GM19023 (cell line): ENCODE measurements at regions not wholly inside any gene's neighbourhood (a gene's known extent, or its start where the extent isn't known, plus 50 kb on each side); places are given as distances from the start of the nearest gene placed in this dataset.
"Not testable (repeated sequence)": the region's sequence is repeated elsewhere in the genome, so short reads cannot be mapped to it uniquely, and the experiment has no call there.

Experiments used
- ATAC-seq: cut with Tn5 transposase; IDR thresholded peaks from one replicate; pipeline ENCODE4 v1.9.1; 2021; ENCODE audit warnings: mild to moderate bottlenecking, moderate library complexity; ENCODE audit not compliant: unreplicated experiment

- ATAC-seq: no peak
Observed at GRCh38 chr9:102032614-102033013, 294.2 kb upstream of the GRIN3A start.

DNA sequence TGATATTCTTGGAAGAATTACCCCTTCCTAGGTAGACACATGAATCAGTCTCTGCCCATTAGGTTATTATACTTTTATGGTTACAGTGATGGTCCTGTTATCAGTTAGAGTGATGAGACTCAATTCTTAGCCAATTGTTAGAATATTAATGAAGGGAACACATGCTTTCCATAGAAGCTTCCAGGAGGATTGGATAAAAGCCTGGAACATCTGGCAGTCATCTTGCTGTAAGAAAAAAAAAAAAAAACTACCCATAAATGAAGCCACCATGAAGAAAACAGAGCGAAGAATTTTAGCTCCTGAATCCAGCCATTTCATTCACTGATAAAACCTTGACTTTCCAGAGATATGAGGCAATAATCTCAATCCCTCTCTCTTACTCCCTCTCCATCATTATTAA, 262.5 kb upstream of the GRIN3A start:
- ATAC-seq: no peak

- no peak for ATAC-seq
Observed at GRCh38 chr9:101999441-101999840, 261.0 kb upstream of the GRIN3A start.

GRCh38 chr9:101995231-101995630, 256.8 kb upstream of the GRIN3A start:
- ATAC-seq: no peak

DNA sequence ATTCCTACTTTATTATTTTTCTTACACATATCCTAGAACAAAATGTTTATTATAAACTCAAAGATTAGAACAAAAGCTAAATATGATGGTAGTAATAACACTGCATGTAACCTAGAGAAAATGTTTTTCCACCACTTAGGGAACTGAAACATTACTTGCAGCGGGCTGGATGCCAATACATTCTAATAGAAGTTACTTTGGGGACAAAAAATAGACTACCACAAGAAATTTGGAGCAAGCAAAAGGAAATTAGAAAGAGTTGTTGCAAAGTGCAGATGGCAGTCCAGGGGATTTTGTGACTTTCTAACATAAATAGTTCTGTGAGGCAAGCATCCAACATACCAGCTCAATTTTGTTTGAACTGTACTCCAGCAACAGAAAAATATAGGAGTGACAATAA, 255.3 kb upstream of the GRIN3A start:
- no peak for ATAC-seq

GRCh38 chr9:101991926-101992325, 253.5 kb upstream of the GRIN3A start:
- no peak for ATAC-seq

DNA sequence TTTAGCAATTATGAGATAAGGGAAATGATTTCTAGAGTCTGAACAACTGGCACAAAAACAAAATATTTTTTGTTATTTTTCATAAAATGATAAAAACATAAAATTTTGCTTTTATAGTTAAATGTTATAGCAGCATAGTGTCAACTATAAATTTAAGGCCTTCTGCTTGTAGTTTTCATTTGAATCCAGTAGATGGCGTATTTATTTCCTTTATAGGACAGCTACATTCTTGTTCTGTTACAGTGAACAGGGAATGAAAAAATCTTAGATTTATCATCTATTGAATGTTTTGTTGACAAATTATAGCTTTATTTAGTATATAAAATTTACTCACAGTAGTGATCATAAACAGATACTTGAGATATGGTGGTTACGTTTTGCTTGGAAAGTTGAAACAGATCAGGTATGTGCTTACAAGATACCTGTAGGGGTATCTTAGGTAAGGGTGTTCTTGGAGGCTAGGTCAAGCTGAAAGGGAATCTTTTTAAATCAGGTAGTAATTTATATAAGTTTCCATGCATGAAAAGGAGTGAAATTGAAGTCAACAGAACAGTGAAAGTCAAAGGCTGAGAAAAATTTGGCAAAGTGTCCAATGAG, 239.3 kb upstream of the GRIN3A start:
- no peak for ATAC-seq

DNA sequence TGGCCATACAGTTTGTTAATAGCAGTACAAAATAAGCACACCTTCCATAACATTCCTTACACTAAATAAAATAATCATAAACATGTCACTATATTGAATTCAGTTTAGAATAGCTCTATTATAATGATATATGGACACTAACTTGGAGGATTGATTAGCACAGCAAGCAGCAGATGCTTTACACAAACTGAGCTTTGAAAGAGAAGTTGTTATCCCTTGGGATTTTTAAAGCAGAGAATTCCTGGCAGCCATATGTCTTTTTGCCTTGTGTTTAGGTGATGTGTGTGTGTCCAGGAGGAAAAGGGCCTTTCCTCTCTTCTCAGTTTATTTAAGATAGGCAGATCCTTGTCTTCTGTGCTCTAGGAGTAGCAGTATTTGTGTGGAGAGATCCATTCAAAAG, 232.2 kb upstream of the GRIN3A start:
- ATAC-seq: no peak

- ATAC-seq: no peak
Observed at GRCh38 chr9:101968392-101968791, 229.9 kb upstream of the GRIN3A start.

- no peak for ATAC-seq
Observed at GRCh38 chr9:101966691-101967090, 228.2 kb upstream of the GRIN3A start.

DNA sequence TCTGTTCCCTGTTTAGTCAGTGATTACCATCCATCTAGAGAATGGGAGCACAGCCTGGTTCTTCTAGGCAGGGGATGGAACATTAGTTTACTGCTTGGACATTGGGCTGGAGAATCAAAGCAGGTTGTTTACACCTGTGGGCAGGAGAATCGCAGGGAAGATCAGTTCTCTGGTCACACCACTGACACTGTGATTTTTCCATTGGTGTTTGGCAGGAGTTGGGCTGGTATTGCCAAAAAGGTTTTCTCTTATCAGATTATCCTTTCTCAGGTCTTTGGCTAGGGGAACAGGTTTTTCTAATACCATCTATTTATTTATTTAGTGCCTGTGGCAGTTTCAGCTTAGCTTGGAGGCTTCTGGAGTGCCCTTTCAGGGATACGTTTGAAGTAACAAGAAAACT, 219.3 kb upstream of the GRIN3A start:
- no peak for ATAC-seq

GRCh38 chr9:101951598-101951997, 213.2 kb upstream of the GRIN3A start:
- no peak for ATAC-seq

DNA sequence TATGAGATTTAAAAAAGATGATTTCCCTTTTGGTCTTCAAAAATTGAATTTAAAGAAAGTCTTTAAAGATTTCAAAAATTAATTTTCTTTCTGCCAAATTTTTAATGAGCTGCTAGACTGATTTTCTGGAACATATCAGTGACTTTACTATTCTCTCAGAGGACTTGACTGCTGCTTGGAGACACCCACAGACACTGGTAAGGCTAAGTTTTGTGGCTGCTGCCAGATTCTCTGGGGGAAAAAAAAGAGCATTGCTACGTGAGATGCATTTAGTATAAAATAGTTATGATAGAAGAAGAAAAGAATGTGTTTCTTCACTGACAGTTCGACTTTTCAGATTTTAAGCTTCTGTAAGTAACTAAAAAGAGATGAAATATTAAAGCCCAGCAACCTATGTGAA, 193.3 kb upstream of the GRIN3A start:
- no peak for ATAC-seq

DNA sequence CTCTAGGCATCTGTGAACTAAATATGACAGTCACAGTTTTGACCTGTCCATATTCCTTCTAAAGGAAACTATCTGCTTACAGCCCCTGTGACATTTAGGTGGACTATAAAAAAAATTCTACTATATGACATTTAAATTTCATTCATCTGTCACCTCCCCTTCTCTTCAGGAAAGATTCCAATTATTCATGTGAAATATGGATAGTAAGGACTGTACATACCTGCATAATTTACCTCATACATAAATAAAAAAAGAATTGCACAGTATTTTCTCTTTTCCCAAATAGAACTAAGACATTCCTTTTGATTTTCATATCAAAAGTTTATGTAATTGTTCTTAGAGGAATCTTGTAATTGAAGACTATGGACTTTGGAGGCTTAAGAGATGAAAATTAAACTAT, 192.3 kb upstream of the GRIN3A start:
- no peak for ATAC-seq

DNA sequence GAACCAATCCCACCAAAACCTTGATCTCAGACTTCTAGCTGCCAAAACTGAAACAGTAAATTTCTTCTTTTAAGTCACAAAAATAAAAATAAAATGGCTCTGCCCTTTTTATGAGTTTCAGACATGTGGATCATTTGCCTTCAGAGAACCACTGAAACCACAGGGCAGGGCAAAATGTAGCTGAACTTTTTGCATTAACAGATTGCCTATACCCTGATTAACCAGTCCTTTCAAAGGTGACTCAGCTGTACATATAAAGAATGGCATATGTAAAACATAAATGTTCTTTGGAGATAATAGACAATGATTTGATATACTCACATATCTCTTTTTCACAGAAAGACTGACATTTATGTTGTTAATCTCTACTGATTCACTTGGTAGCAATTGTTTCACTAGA, 187.1 kb upstream of the GRIN3A start:
- no peak for ATAC-seq

DNA sequence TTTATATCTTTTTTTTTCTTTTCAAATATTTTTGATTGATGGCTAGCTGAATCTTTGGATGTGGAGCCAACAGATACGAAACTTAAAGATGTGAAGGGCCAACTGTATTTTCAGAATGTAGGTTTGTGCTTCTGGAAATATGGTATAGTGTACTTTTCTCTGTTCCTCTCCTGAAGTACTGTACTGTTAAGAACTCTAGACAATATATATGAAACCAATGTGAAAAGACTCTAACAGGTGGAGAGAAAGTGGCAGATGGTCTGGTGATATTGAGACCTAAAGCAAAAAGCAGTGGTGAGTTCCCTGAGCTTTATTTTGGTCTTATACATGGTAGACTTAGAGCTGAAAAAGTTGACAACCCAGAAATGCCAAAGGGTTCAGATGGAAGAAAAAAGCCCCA, 185.0 kb upstream of the GRIN3A start:
- ATAC-seq: no peak

DNA sequence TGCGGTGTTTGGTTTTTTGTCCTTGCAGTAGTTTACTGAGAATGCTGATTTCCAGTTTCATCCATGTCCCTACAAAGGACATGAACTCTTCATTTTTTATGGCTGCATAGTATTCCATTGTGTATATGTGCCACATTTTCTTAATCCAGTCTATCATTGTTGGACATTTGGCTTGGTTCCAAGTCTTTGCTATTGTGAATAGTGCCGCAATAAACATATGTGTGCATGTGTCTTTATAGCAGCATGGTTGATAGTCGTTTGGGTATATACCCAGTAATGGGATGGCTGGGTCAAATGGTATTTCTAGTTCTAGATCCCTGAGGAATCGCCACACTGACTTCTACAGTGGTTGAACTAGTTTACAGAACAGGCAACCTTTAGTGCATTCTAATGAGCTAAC, 178.5 kb upstream of the GRIN3A start:
- not testable (repeated sequence) for ATAC-seq

- ATAC-seq: no peak
Observed at GRCh38 chr9:101915482-101915881, 177.0 kb upstream of the GRIN3A start.

DNA sequence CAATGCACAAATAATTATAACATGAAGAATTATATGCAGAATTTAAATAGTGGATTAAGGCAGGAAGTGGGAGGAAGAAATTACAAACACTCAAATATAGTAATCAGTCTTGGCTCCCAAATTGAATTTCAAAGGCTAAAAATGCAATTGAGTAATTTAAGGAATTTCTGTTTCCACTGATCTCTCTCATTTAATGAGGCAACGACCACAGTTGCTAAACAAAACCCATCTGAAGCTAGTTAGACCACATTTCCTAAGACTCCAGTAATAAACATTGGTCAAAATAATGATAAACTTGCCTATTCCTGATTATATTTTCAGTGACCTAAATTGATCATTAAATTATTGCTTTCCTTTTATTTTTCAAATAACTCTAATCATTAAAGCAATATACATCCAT, 174.3 kb upstream of the GRIN3A start:
- ATAC-seq: no peak

DNA sequence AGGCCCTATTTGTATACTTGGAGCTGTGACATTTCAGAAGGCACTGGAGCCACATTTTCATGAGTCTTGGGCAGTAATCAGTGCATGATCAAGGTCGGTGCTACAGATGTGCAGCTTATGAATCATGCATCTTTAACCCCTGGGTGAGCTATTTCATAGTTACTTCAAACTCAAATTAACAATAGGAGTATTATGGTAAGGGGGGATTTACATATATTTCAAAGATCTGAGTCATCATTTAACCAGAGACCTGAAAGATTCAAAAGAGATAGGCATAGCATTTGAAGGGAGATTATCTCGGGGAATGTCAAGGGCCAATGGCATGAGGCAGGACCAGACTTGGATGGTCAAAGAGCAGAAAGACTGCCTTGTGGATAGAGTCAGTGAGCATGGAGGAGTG, 169.0 kb upstream of the GRIN3A start:
- ATAC-seq: no peak

- no peak for ATAC-seq
Observed at GRCh38 chr9:101904845-101905244, 166.4 kb upstream of the GRIN3A start.

DNA sequence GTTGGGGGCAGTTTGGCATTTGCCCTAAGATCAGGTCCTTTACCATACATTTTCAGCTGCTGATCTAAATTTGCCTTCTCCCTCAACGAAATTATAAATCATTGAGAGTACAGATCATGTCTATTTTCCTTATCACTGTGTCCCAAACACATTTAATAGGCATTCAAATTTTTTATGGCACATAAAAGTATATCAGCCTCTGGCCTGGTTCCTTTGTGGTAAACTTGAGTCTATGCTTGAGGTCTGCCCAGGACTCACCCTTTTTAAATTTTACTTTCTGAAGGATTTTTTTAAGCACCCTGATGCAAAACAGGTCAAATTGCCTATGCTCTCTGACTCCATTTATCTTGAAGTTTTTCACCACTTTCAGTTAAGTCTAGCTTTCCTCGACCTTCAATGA, 163.6 kb upstream of the GRIN3A start:
- no peak for ATAC-seq

DNA sequence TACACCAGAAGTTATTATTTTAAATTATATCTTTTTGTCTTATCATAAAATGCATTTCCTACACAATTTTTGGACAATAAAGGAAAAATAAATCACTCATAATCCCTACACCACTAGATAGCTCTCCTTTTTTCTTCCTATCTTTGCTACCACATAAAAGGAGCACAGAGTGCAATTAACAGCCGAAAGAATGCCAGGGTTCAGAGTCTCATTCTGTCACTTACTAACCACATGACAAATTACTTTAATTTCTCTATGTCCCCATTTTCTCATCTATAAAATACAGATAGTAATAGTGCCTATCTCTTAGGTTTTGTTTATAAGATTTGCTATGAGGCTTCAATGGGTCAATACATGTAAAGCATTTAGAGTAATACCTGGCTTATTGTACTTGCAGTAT, 158.7 kb upstream of the GRIN3A start:
- no peak for ATAC-seq
